Peyer's patch (tissue), 4 donors: ENCODE measurements at regions not wholly inside any gene's neighbourhood (a gene's known extent, or its start where the extent isn't known, plus 50 kb on each side); places are given as distances from the start of the nearest gene placed in this dataset.
A peak's percentile ranks its signal among the peaks of the same experiment; 100 is the strongest.

ENCODE experiments used
- DNase-seq, 3 donors: peaks; one replicate each; pipeline ENCODE4 v3.0.0-alpha.2; 2017 to 2019
- H3K27ac ChIP-seq, 4 donors: fragments of 200-600 bp; sonication (generic); one replicate each; pipeline ENCODE4 v1.5.1; 2016 to 2019
- H3K27me3 ChIP-seq, 2 donors: fragments of 200-600 bp; sonication (generic); one replicate each; pipeline ENCODE4 v1.5.1; 2019
- H3K36me3 ChIP-seq, 3 donors: fragments of 200-600 bp; sonication (generic); one replicate each; pipeline ENCODE4 v1.5.1; 2016 to 2019
- H3K4me1 ChIP-seq, 4 donors: fragments of 200-600 bp; sonication (generic); one replicate each; pipeline ENCODE4 v1.5.1; 2016 to 2019
- H3K4me3 ChIP-seq, 4 donors: fragments of 200-600 bp; sonication (generic); 1 replicate in 3 of 4; 2 replicates in 1 of 4; pipeline ENCODE4 v1.5.1; 2016 to 2019; ENCODE audit warnings: mild to moderate bottlenecking in 1 of 4
- H3K9me3 ChIP-seq, 4 donors: fragments of 200-600 bp; sonication (generic); one replicate each; pipeline ENCODE4 v1.5.1; 2016 to 2019; ENCODE audit warnings: mild to moderate bottlenecking in 1 of 4
- CTCF ChIP-seq, 6 experiments: fragments of 450-650 bp in 4 of 6; fragments of 200-600 bp in 2 of 6; sonication (generic) in 1 of 6; IDR thresholded peaks; one replicate each; pipeline ENCODE4 v1.5.1; 2017 to 2019; ENCODE audit warnings: antibody characterized with exemption in 6 of 6, mild to moderate bottlenecking in 3 of 6, moderate library complexity in 1 of 6
- POLR2A ChIP-seq, 2 donors: fragments of 450-650 bp; IDR thresholded peaks; one replicate each; pipeline ENCODE4 v1.5.1; 2017; ENCODE audit warnings: antibody characterized with exemption in 2 of 2, mild to moderate bottlenecking in 2 of 2, moderate library complexity in 2 of 2

- Histone ChIP-seq H3K4me1 (no peaks in the 10 kb centered on the region), H3K27ac (no peak overlapping the region), H3K4me3 (no peak overlapping the region), H3K9me3 (no peaks in the 10 kb centered on the region), H3K36me3 (no peaks in the 10 kb centered on the region), H3K27me3 (no peaks in the 10 kb centered on the region)
- TF ChIP-seq POLR2A (IDR thresholded peaks at IDR 0.05) (no peak), CTCF (IDR thresholded peaks at IDR 0.05) (no peak)
- DNase-seq = no peak
Measured at GRCh38 chr1:55468142-55468795, 253.1 kb upstream of the USP24 start.

GRCh38 chr1:55466921-55467320 is 251.8 kb upstream of the USP24 start:
- H3K4me3 ChIP-seq = no peak overlapping the region
- DNase-seq = no peak

GRCh38 chr1:55466373-55466772 is 251.2 kb upstream of the USP24 start:
- Histone ChIP-seq H3K27me3 (no peaks in the 10 kb centered on the region), H3K4me1 (no peaks in the 10 kb centered on the region), H3K9me3 (no peaks in the 10 kb centered on the region), H3K36me3 (no peaks in the 10 kb centered on the region), H3K27ac (no peak overlapping the region), H3K4me3 (no peak overlapping the region)
- DNase-seq = no peak
- TF ChIP-seq CTCF (IDR thresholded peaks at IDR 0.05) (no peak), POLR2A (IDR thresholded peaks at IDR 0.05) (no peak)

More at GRCh38 chr1:55466921-55467320, 251.8 kb upstream of the USP24 start:
- Histone ChIP-seq H3K27me3 (no peaks in the 10 kb centered on the region), H3K9me3 (no peaks in the 10 kb centered on the region), H3K4me1 (no peaks in the 10 kb centered on the region), H3K36me3 (no peaks in the 10 kb centered on the region), H3K27ac (no peak overlapping the region)
- TF ChIP-seq POLR2A (IDR thresholded peaks at IDR 0.05) = no peak
- no peak for TF ChIP-seq CTCF (IDR thresholded peaks at IDR 0.05)

GRCh38 chr1:55464550-55464949 is 249.4 kb upstream of the USP24 start:
- Histone ChIP-seq H3K36me3 (no peaks in the 10 kb centered on the region), H3K27ac (peak overlapping the region in 2 of 4 donors; percentile 10 to 24), H3K4me3 (no peak overlapping the region), H3K27me3 (no peaks in the 10 kb centered on the region), H3K9me3 (no peaks in the 10 kb centered on the region), H3K4me1 (no peaks in the 10 kb centered on the region)
- DNase-seq = no peak
- no peak for TF ChIP-seq POLR2A (IDR thresholded peaks at IDR 0.05)
- TF ChIP-seq CTCF (IDR thresholded peaks at IDR 0.05) = no peak

GRCh38 chr1:55463814-55464475 is 248.8 kb upstream of the USP24 start:
- H3K27ac ChIP-seq = peak overlapping the region in 1 of 4 donors; percentile 10

More at GRCh38 chr1:55463814-55464475, 248.8 kb upstream of the USP24 start:
- no peaks in the 10 kb centered on the region for H3K36me3 ChIP-seq
- H3K4me1 ChIP-seq = no peaks in the 10 kb centered on the region
- TF ChIP-seq POLR2A (IDR thresholded peaks at IDR 0.05) (no peak), CTCF (IDR thresholded peaks at IDR 0.05) (no peak)
- DNase-seq = no peak
- no peak overlapping the region for H3K4me3 ChIP-seq
- H3K9me3 ChIP-seq = no peaks in the 10 kb centered on the region
- H3K27me3 ChIP-seq = no peaks in the 10 kb centered on the region
